HCT116 (cell line): ENCODE measurements at regions not wholly inside any gene's neighbourhood (a gene's known extent, or its start where the extent isn't known, plus 50 kb on each side); places are given as distances from the start of the nearest gene placed in this dataset.

Experiments used
- ATAC-seq: fragments of 200-7000 bp; cut with Tn5 transposase; 2 replicates; pipeline ENCODE4 v1.9.1; 2020; ENCODE audit warnings: mild to moderate bottlenecking, moderate library complexity
- BruUV-seq: library from RNA; stranded (reverse); fragments of 400-500 nt; replicated peaks from 2 replicates; lab custom pipeline; 2021; lab: Mats Ljungman, UMichigan
- CTCF ChIA-PET: fragments of 300-600 bp; sonication (Branson Sonifier 250); formaldehyde crosslinking; loops from one replicate; lab custom pipeline; 2021; ENCODE audit warnings: antibody characterized with exemption; lab: Charles Lee
- POLR2A ChIA-PET: fragments of 300-600, 350-600 bp; sonication (Branson Sonifier 250); formaldehyde crosslinking; loops from one replicate; lab custom pipeline; 2021; ENCODE audit warnings: antibody characterized with exemption; lab: Charles Lee
- RAD21 ChIA-PET, 2 experiments: fragments of 300-600 bp; sonication (Branson Sonifier 250); formaldehyde crosslinking; loops; one replicate each; lab custom pipeline; 2023; ENCODE audit warnings: low total read pairs in 2 of 2; ENCODE audit not compliant: uncharacterized antibody in 2 of 2, unreplicated experiment in 2 of 2, low non-redundant PET in 1 of 2; lab: Charles Lee
- DNase-seq: peaks from one replicate; pipeline ENCODE4 v3.0.0-alpha.2; 2010; ENCODE audit warnings: low read depth, low spot score
- H2AFZ ChIP-seq: fragments of 200-600 bp; shearing (Covaris generic), sonication (generic); 2 replicates; pipeline ENCODE4 v1.6.1; 2017; ENCODE audit warnings: low read depth, mixed run types, mixed read lengths, antibody characterized with exemption, low read length; ENCODE audit not compliant: poor library complexity, severe bottlenecking
- H3K27ac ChIP-seq: 2 replicates; pipeline ENCODE4 v1.5.1; 2012; ENCODE audit warnings: low read depth, low read length
- H3K27me3 ChIP-seq: fragments of 200-600 bp; sonication (generic); 2 replicates; pipeline ENCODE4 v1.6.1; 2016; ENCODE audit warnings: mixed run types, low read length, mixed read lengths; ENCODE audit not compliant: insufficient read depth
- H3K36me3 ChIP-seq, 2 experiments: fragments of 200-500 bp in 1 of 2; fragments of 200-600 bp in 1 of 2; sonication (Bioruptor generic) in 1 of 2; sonication (generic) in 1 of 2; 2 replicates each; pipeline versions ENCODE4 v1.5.1 to v1.6.1; 2014 to 2016; ENCODE audit warnings: low read length in 2 of 2, inconsistent platforms in 1 of 2, mixed read lengths in 1 of 2, mixed run types in 1 of 2; ENCODE audit not compliant: insufficient read depth in 2 of 2, control insufficient read depth in 1 of 2
- H3K4me1 ChIP-seq, 2 experiments: fragments of 200-600 bp in 1 of 2; sonication (generic) in 1 of 2; 2 replicates each; pipeline versions ENCODE4 v1.5.1 to v1.6.1; 2012 to 2017; ENCODE audit warnings: low read length in 2 of 2, inconsistent platforms in 1 of 2, mild to moderate bottlenecking in 1 of 2, mixed read lengths in 1 of 2, mixed run types in 1 of 2, moderate library complexity in 1 of 2; ENCODE audit not compliant: insufficient read depth in 2 of 2, control insufficient read depth in 1 of 2
- H3K4me2 ChIP-seq: fragments of 200-600 bp; sonication (generic); 2 replicates; pipeline ENCODE4 v1.6.1; 2017; ENCODE audit warnings: mixed run types, low read length, mixed read lengths
- H3K4me3 ChIP-seq, 2 experiments: fragments of 200-600 bp in 1 of 2; sonication (generic) in 1 of 2; replicated peaks in 1 of 2; 2 replicates each; pipeline ENCODE4 v1.5.1; 2011 to 2016; ENCODE audit warnings: low read length in 2 of 2, control low read depth in 1 of 2, low read depth in 1 of 2, mild to moderate bottlenecking in 1 of 2, mixed read lengths in 1 of 2, mixed run types in 1 of 2
- H3K79me2 ChIP-seq: fragments of 200-600 bp; sonication (generic); 2 replicates; pipeline ENCODE4 v1.6.1; 2017; ENCODE audit warnings: mild to moderate bottlenecking, mixed run types, low read length, moderate library complexity, mixed read lengths; ENCODE audit not compliant: insufficient read depth
- H3K9ac ChIP-seq: fragments of 200-600 bp; sonication (generic); 2 replicates; pipeline ENCODE4 v1.6.1; 2016; ENCODE audit warnings: low read length, mixed read lengths
- H3K9me2 ChIP-seq: fragments of 200-600 bp; sonication (generic), shearing (Covaris generic); 2 replicates; pipeline ENCODE4 v1.6.1; 2017; ENCODE audit warnings: mixed run types, mild to moderate bottlenecking, moderate library complexity; ENCODE audit not compliant: insufficient read depth
- H3K9me3 ChIP-seq, 2 experiments: fragments of 200-500 bp in 1 of 2; fragments of 200-600 bp in 1 of 2; sonication (Bioruptor generic) in 1 of 2; sonication (generic) in 1 of 2; 2 replicates each; pipeline ENCODE4 v1.6.1; 2014 to 2017; ENCODE audit warnings: low read length in 2 of 2, mixed read lengths in 2 of 2, inconsistent platforms in 1 of 2, low read depth in 1 of 2, mild to moderate bottlenecking in 1 of 2, mixed run types in 1 of 2, moderate library complexity in 1 of 2; ENCODE audit not compliant: control insufficient read depth in 1 of 2, insufficient read depth in 1 of 2
- H4K20me1 ChIP-seq: fragments of 200-600 bp; sonication (generic), shearing (Covaris generic); 2 replicates; pipeline ENCODE4 v1.6.1; 2017; ENCODE audit warnings: mixed run types, mild to moderate bottlenecking, moderate library complexity; ENCODE audit not compliant: insufficient read depth
- CBX3 ChIP-seq: IDR thresholded peaks from 2 replicates; pipeline ENCODE4 v1.6.1; 2012; ENCODE audit warnings: low read depth
- CTCF ChIP-seq, 3 experiments: fragments of 200-600 bp in 1 of 3; sonication (generic) in 1 of 3; IDR thresholded peaks in 2 of 3; conservative IDR thresholded peaks in 1 of 3; 2 replicates each; pipeline ENCODE4 v1.5.1; 2012 to 2017; ENCODE audit warnings: low read depth in 2 of 3, low read length in 2 of 3, antibody characterized with exemption in 1 of 3, borderline replicate concordance in 1 of 3, control low read depth in 1 of 3, mild to moderate bottlenecking in 1 of 3, mixed read lengths in 1 of 3, mixed run types in 1 of 3, moderate library complexity in 1 of 3; ENCODE audit not compliant: insufficient read depth in 1 of 3
- ELF1 ChIP-seq: IDR thresholded peaks from 2 replicates; pipeline ENCODE4 v1.6.1; 2012; ENCODE audit warnings: low read depth, borderline replicate concordance
- EZH2 ChIP-seq: fragments of 200-600 bp; sonication (generic); IDR thresholded peaks from 2 replicates; pipeline ENCODE4 v1.6.1; 2017; ENCODE audit warnings: antibody characterized with exemption, mixed run types
- EZH2phosphoT487 ChIP-seq: fragments of 200-600 bp; IDR thresholded peaks from 2 replicates; pipeline ENCODE4 v1.6.1; 2018; ENCODE audit warnings: antibody characterized with exemption, borderline replicate concordance
- FOSL1 ChIP-seq: IDR thresholded peaks from 2 replicates; pipeline ENCODE4 v1.6.1; 2012; ENCODE audit warnings: low read depth
- JUND ChIP-seq: IDR thresholded peaks from 2 replicates; pipeline ENCODE4 v1.6.1; 2012
- POLR2A ChIP-seq: IDR thresholded peaks from 2 replicates; pipeline ENCODE4 v1.7.0; 2011; ENCODE audit warnings: borderline replicate concordance; ENCODE audit not compliant: insufficient read depth, insufficient read length; ENCODE audit errors: extremely low read depth
- POLR2AphosphoS5 ChIP-seq: IDR thresholded peaks from 2 replicates; pipeline ENCODE4 v1.6.1; 2011; ENCODE audit warnings: mild to moderate bottlenecking, low read depth, low read length, moderate library complexity
- RAD21 ChIP-seq: IDR thresholded peaks from 2 replicates; pipeline ENCODE4 v1.6.1; 2012; ENCODE audit warnings: low read depth, mild to moderate bottlenecking
- REST ChIP-seq: IDR thresholded peaks from 2 replicates; pipeline ENCODE4 v1.6.1; 2012; ENCODE audit warnings: low read depth
- SIN3A ChIP-seq: IDR thresholded peaks from 2 replicates; pipeline ENCODE4 v1.6.1; 2012; ENCODE audit warnings: low read depth
- SP1 ChIP-seq: IDR thresholded peaks from 2 replicates; pipeline ENCODE4 v1.6.1; 2012; ENCODE audit warnings: low read depth
- SRF ChIP-seq: IDR thresholded peaks from 2 replicates; pipeline ENCODE4 v1.6.1; 2012; ENCODE audit warnings: low read depth
- TCF7L2 ChIP-seq: IDR thresholded peaks from 2 replicates; pipeline ENCODE4 v1.7.0; 2011; ENCODE audit warnings: borderline replicate concordance, inconsistent platforms; ENCODE audit not compliant: insufficient read depth, insufficient read length; ENCODE audit errors: extremely low read depth
- YY1 ChIP-seq: IDR thresholded peaks from 2 replicates; pipeline ENCODE4 v1.6.1; 2011; ENCODE audit warnings: low read length, low read depth, moderate library complexity, mild to moderate bottlenecking; ENCODE audit not compliant: insufficient replicate concordance; ENCODE audit errors: extremely low read depth
- ZBTB33 ChIP-seq: IDR thresholded peaks from 2 replicates; pipeline ENCODE4 v1.6.1; 2011; ENCODE audit warnings: mild to moderate bottlenecking, low read length, moderate library complexity; ENCODE audit not compliant: insufficient replicate concordance; ENCODE audit errors: extremely low read depth
- ZFX ChIP-seq: fragments of 450-650 bp; IDR thresholded peaks from 2 replicates; pipeline ENCODE4 v1.6.1; 2017
- ZNF274 ChIP-seq: fragments of 200-500 bp; sonication (Bioruptor generic); IDR thresholded peaks from 2 replicates; pipeline ENCODE4 v1.6.1; 2014; ENCODE audit warnings: mild to moderate bottlenecking, low read depth, low read length, inconsistent platforms
- intact Hi-C: fragments of 100-400 bp; cut with micrococcal nuclease; formaldehyde crosslinking; loops from 2 replicates; pipeline ENCODE4 v1.10.0; 2022

- Histone ChIP-seq H3K9ac (no peak overlapping the region), H3K4me2 (no peak overlapping the region), H3K9me3 (no peaks in the 10 kb centered on the region), H2AFZ (no peak overlapping the region), H3K79me2 (no peaks in the 10 kb centered on the region), H3K4me1 (no peaks in the 10 kb centered on the region), H3K27me3 (no peaks in the 10 kb centered on the region), H4K20me1 (no peaks in the 10 kb centered on the region), H3K36me3 (no peaks in the 10 kb centered on the region), H3K27ac (no peak overlapping the region), H3K4me3 (no peak overlapping the region), H3K9me2 (no peaks in the 10 kb centered on the region)
- POLR2A ChIA-PET = no interaction called here
- RAD21 ChIA-PET = no interaction called here
- ATAC-seq (no peak), DNase-seq (no peak)
- CTCF ChIA-PET = no interaction called here
- TF ChIP-seq POLR2A (no peak), CBX3 (no peak), CTCF (IDR thresholded peaks at IDR 0.05 in 2 of 3, conservative IDR thresholded peaks at IDR 0.05 in 1 of 3; ENCODE audit: borderline replicate concordance in 1 of 3, insufficient read depth in 1 of 3, low read depth in 2 of 3, low read length in 2 of 3) (no peak), ZFX (no peak), ZNF274 (no peak), SRF (no peak), YY1 (no peak), TCF7L2 (no peak), FOSL1 (no peak), EZH2 (no peak), POLR2AphosphoS5 (no peak), SIN3A (no peak), JUND (no peak), RAD21 (no peak), ELF1 (no peak), REST (no peak), SP1 (no peak), EZH2phosphoT487 (no peak), ZBTB33 (no peak)
- intact Hi-C loops = no loop called here
- no TSS peak for BruUV-seq
These were observed 462.4 kb upstream of the NDST4 start for GRCh38 chr4:115575851-115576250.
